IMR-90 (cell line): ENCODE measurements at regions not wholly inside any gene's neighbourhood (a gene's known extent, or its start where the extent isn't known, plus 50 kb on each side); places are given as distances from the start of the nearest gene placed in this dataset.

ENCODE experiments used
- ATAC-seq: fragments of 200-7000 bp; cut with Tn5 transposase; 2 replicates; pipeline ENCODE4 v1.9.1; 2020; ENCODE audit warnings: low read depth, mild to moderate bottlenecking, moderate library complexity
- BruUV-seq: library from RNA; stranded (reverse); fragments of 400-500 nt; replicated peaks from 2 replicates; lab custom pipeline; 2021; lab: Mats Ljungman, UMichigan
- CTCF ChIA-PET: fragments of 300-600 bp; formaldehyde crosslinking; extraction: SDS; loops from one replicate; lab custom pipeline; 2021; ENCODE audit warnings: antibody characterized with exemption; lab: Yijun Ruan, JAX
- POLR2A ChIA-PET: fragments of 300-600 bp; sonication (Branson Sonifier 250); formaldehyde crosslinking; loops from one replicate; lab custom pipeline; 2022; ENCODE audit warnings: antibody characterized with exemption; ENCODE audit not compliant: unreplicated experiment; lab: Charles Lee
- DNase-seq: peaks from one replicate; pipeline ENCODE4 v3.0.0; 2013
- H2AFZ ChIP-seq: replicated peaks from 2 replicates; pipeline ENCODE3; 2013; ENCODE audit warnings: low read length, mild to moderate bottlenecking; ENCODE audit not compliant: poor library complexity
- H2AK5ac ChIP-seq: 2 replicates; pipeline ENCODE4 v1.6.1; 2013; ENCODE audit warnings: low read depth, low read length, inconsistent platforms
- H2AK9ac ChIP-seq: replicated peaks from 2 replicates; pipeline ENCODE3; 2013; ENCODE audit warnings: mild to moderate bottlenecking, low read depth, low read length, moderate library complexity; ENCODE audit not compliant: poor library complexity
- H2BK120ac ChIP-seq: 2 replicates; pipeline ENCODE4 v1.6.1; 2013; ENCODE audit warnings: low read depth, low read length, inconsistent platforms
- H2BK15ac ChIP-seq: 3 replicates; pipeline ENCODE4 v1.6.1; 2013; ENCODE audit warnings: low read depth, low read length, inconsistent platforms
- H2BK20ac ChIP-seq: 2 replicates; pipeline ENCODE4 v1.6.1; 2013; ENCODE audit warnings: low read depth, mild to moderate bottlenecking, inconsistent platforms, low read length, moderate library complexity
- H2BK5ac ChIP-seq: 2 replicates; pipeline ENCODE4 v1.6.1; 2013; ENCODE audit warnings: mild to moderate bottlenecking, low read depth, low read length, inconsistent platforms; ENCODE audit not compliant: poor library complexity, severe bottlenecking
- H3K14ac ChIP-seq: replicated peaks from 2 replicates; pipeline ENCODE4 v1.6.1; 2013; ENCODE audit warnings: low read depth, low read length, inconsistent platforms
- H3K18ac ChIP-seq: 2 replicates; pipeline ENCODE4 v1.6.1; 2013; ENCODE audit warnings: low read depth, low read length, control low read depth
- H3K23ac ChIP-seq: 2 replicates; pipeline ENCODE4 v1.6.1; 2013; ENCODE audit warnings: low read depth, low read length, inconsistent platforms
- H3K27ac ChIP-seq: 2 replicates; pipeline ENCODE4 v1.5.1; 2013; ENCODE audit warnings: mild to moderate bottlenecking, control low read depth, low read length; ENCODE audit not compliant: insufficient read depth
- H3K27me3 ChIP-seq: 2 replicates; pipeline ENCODE4 v1.6.1; 2013; ENCODE audit warnings: low read length; ENCODE audit not compliant: control insufficient read depth, insufficient read depth
- H3K36me3 ChIP-seq: 2 replicates; pipeline ENCODE4 v1.6.1; 2013; ENCODE audit warnings: low read length, mixed read lengths; ENCODE audit not compliant: control insufficient read depth, insufficient read depth
- H3K4ac ChIP-seq: 2 replicates; pipeline ENCODE4 v1.6.1; 2013; ENCODE audit warnings: low read depth, low read length, inconsistent platforms
- H3K4me1 ChIP-seq: 2 replicates; pipeline ENCODE4 v1.6.1; 2013; ENCODE audit warnings: low read length, mixed read lengths; ENCODE audit not compliant: control insufficient read depth, insufficient read depth
- H3K4me2 ChIP-seq: 2 replicates; pipeline ENCODE4 v1.6.1; 2013; ENCODE audit warnings: low read depth, mild to moderate bottlenecking, control low read depth, low read length, moderate library complexity
- H3K4me3 ChIP-seq: 2 replicates; pipeline ENCODE4 v1.5.1; 2013; ENCODE audit warnings: low read depth, mild to moderate bottlenecking, control low read depth, low read length, moderate library complexity; ENCODE audit not compliant: insufficient read depth
- H3K56ac ChIP-seq: 2 replicates; pipeline ENCODE4 v1.6.1; 2013; ENCODE audit warnings: low read length, inconsistent platforms; ENCODE audit not compliant: insufficient read depth; ENCODE audit errors: extremely low read depth
- H3K79me1 ChIP-seq, 2 experiments: 2 replicates each; pipeline ENCODE4 v1.6.1; 2013; ENCODE audit warnings: low read length in 2 of 2, inconsistent platforms in 1 of 2, low read depth in 1 of 2
- H3K9ac ChIP-seq: 2 replicates; pipeline ENCODE4 v1.6.1; 2013; ENCODE audit warnings: low read depth, low read length, control low read depth
- H3K9me1 ChIP-seq: 2 replicates; pipeline ENCODE4 v1.6.1; 2013; ENCODE audit warnings: low read length, inconsistent platforms; ENCODE audit not compliant: insufficient read depth
- H3K9me3 ChIP-seq: 2 replicates; pipeline ENCODE4 v1.6.1; 2013; ENCODE audit warnings: low read length; ENCODE audit not compliant: control insufficient read depth, insufficient read depth
- H4K20me1 ChIP-seq: 2 replicates; pipeline ENCODE4 v1.6.1; 2013; ENCODE audit warnings: low read length, inconsistent platforms; ENCODE audit not compliant: insufficient read depth
- H4K5ac ChIP-seq: 2 replicates; pipeline ENCODE4 v1.6.1; 2013; ENCODE audit warnings: mild to moderate bottlenecking, low read depth, low read length, control low read depth
- H4K8ac ChIP-seq, 2 experiments: 2 replicates each; pipeline ENCODE4 v1.6.1; 2013; ENCODE audit warnings: low read depth in 2 of 2, low read length in 2 of 2, control low read depth in 1 of 2, inconsistent platforms in 1 of 2
- H4K91ac ChIP-seq: 2 replicates; pipeline ENCODE4 v1.6.1; 2013; ENCODE audit warnings: low read depth, low read length, inconsistent platforms; ENCODE audit not compliant: insufficient read depth
- BHLHE40 ChIP-seq: fragments of 150-350 bp; IDR thresholded peaks from 2 replicates; pipeline ENCODE4 v1.6.1; 2016; ENCODE audit warnings: mild to moderate bottlenecking, low read depth, low read length
- WGBS, 2 experiments: methylation state at CpG; one replicate each; pipeline versions ENCODE4 v1.1.5 to v1.1.7; 2013; ENCODE audit warnings: missing lambda C conversion rate in 2 of 2; ENCODE audit not compliant: insufficient read length in 1 of 2; ENCODE audit errors: extremely low coverage in 2 of 2; 5-methylcytosine and 5-hydroxymethylcytosine counted together
- dilution Hi-C: fragments of 300-500 bp; cut with HindIII; formaldehyde crosslinking; loops from one replicate; pipeline ENCODE4 v1.14.3; 2018; ENCODE audit warnings: low sequenced_read_pairs; ENCODE audit not compliant: unreplicated experiment
- in situ Hi-C: fragments of 300-500 bp; cut with MboI; formaldehyde crosslinking; loops from 3 replicates; pipeline ENCODE4 v1.14.3; 2019; ENCODE audit warnings: low sequenced_read_pairs, inconsistent platforms, mixed read lengths
- intact Hi-C: fragments of 100-400 bp; cut with micrococcal nuclease; formaldehyde crosslinking; loops from 2 replicates; pipeline ENCODE4 v1.10.0; 2022

DNA sequence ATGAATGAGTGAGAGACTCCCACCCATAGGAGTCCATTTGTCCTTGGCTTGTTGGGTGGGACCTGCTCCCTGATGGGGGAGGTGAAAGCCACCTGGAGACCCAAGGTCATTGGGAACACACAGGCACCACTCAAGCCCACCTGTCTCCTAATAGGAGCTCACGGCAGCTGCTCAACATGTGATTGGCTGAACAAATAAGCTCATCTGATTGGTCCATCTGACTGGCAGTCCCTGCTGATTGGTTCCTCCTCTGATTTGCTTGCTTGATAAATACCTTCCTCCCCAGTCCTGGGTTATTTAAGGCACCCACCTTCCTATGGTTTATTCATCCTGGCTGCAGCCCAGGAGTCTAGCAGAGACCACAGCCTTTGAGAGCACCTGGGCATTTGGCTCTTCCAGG, 502.9 kb downstream of the PTPRU start:
- Histone ChIP-seq H3K27ac (no peak overlapping the region), H2AK9ac (no peak overlapping the region), H2AFZ (no peak overlapping the region), H2BK15ac (no peak overlapping the region), H3K4ac (no peak overlapping the region), H3K79me1 (no peaks in the 10 kb centered on the region), H4K20me1 (no peaks in the 10 kb centered on the region), H3K9ac (no peak overlapping the region), H2BK120ac (no peak overlapping the region), H3K23ac (no peak overlapping the region), H3K36me3 (no peaks in the 10 kb centered on the region), H3K4me2 (no peak overlapping the region), H3K14ac (no peak overlapping the region), H4K91ac (no peak overlapping the region), H4K8ac (no peak overlapping the region), H3K4me3 (no peak overlapping the region), H3K56ac (no peak overlapping the region), H2AK5ac (no peak overlapping the region), H3K9me3 (no peaks in the 10 kb centered on the region), H2BK5ac (no peak overlapping the region), H4K5ac (no peak overlapping the region), H3K9me1 (no peaks in the 10 kb centered on the region), H3K18ac (no peak overlapping the region), H3K27me3 (peaks cover 7% of the 10 kb centered on the region), H2BK20ac (no peak overlapping the region), H3K4me1 (no peaks in the 10 kb centered on the region)
- WGBS, 2 experiments: 63% methylated on average over 1 of the region's 1 CpG; no CpG with 5 or more reads in 1 of the 2 experiments
- dilution Hi-C loops (no loop called here), intact Hi-C loops (no loop called here), in situ Hi-C loops (no loop called here)
- ATAC-seq (no peak), DNase-seq (no peak)
- ChIA-PET POLR2A (no interaction called here), CTCF (no interaction called here)
- no peak for TF ChIP-seq BHLHE40
- BruUV-seq: no TSS peak
